ENCODE measurements at regions not wholly inside any gene's neighbourhood (a gene's known extent, or its start where the extent isn't known, plus 50 kb on each side); places are given as distances from the start of the nearest gene placed in this dataset.

- intact Hi-C loops (cut with micrococcal nuclease; ENCODE audit: unreplicated experiment): loop anchor here (10.0 kb wide), 1 partner anchor 323 kb away; no protein-coding TSS in a partner anchor
Observed at GRCh38 chr10:109451879-109452278, 471.4 kb downstream of the XPNPEP1 start.

GRCh38 chr10:109450702-109451101, 472.6 kb downstream of the XPNPEP1 start:
- H3K4me3 Mint-ChIP-seq (ENCODE audit: unreplicated experiment): no peak overlapping the region
- no peaks in the 10 kb centered on the region for H3K27me3 Mint-ChIP-seq (ENCODE audit: insufficient read depth, unreplicated experiment)
- no peaks in the 10 kb centered on the region for H3K9me3 Mint-ChIP-seq (ENCODE audit: unreplicated experiment)
- no peak for DNase-seq
- H3K36me3 Mint-ChIP-seq (ENCODE audit: insufficient read depth, unreplicated experiment): no peaks in the 10 kb centered on the region
- intact Hi-C loops (cut with micrococcal nuclease; ENCODE audit: unreplicated experiment): loop anchor here (10.0 kb wide), 1 partner anchor 324 kb away; no protein-coding TSS in a partner anchor
- no peak for TF ChIP-seq CTCF (IDR thresholded peaks at IDR 0.05; ENCODE audit: insufficient read depth in 1 of 2, low read depth in 1 of 2, low read length in 1 of 2, severe bottlenecking in 1 of 2, unreplicated experiment in 1 of 2)
- no peak overlapping the region for H3K27ac Mint-ChIP-seq (ENCODE audit: unreplicated experiment)
- H3K4me1 ChIP-seq: no peaks in the 10 kb centered on the region
- peaks cover 10% of the 10 kb centered on the region for H3K4me1 Mint-ChIP-seq (ENCODE audit: low read depth, unreplicated experiment)
- no peak overlapping the region for H3K4me3 ChIP-seq (ENCODE audit: low read depth, low read length)
- ChIA-PET POLR2A (no interaction called here), CTCF (no interaction called here)
- no TSS peak for BruUV-seq (replicated peaks)
- H3K27me3 ChIP-seq (replicated peaks; ENCODE audit: control insufficient read depth, insufficient read depth, low read length): no peaks in the 10 kb centered on the region
- no peaks in the 10 kb centered on the region for H3K36me3 ChIP-seq (ENCODE audit: control insufficient read depth, insufficient read depth, low read length)
- no peaks in the 10 kb centered on the region for H3K9me3 ChIP-seq

More at GRCh38 chr10:109451879-109452278, 471.4 kb downstream of the XPNPEP1 start:
- Mint-ChIP-seq H3K27me3 (ENCODE audit: insufficient read depth, unreplicated experiment) (no peaks in the 10 kb centered on the region), H3K27ac (ENCODE audit: unreplicated experiment) (no peak overlapping the region), H3K9me3 (ENCODE audit: unreplicated experiment) (no peaks in the 10 kb centered on the region), H3K4me1 (ENCODE audit: low read depth, unreplicated experiment) (peaks cover 10% of the 10 kb centered on the region), H3K4me3 (ENCODE audit: unreplicated experiment) (no peak overlapping the region), H3K36me3 (ENCODE audit: insufficient read depth, unreplicated experiment) (no peaks in the 10 kb centered on the region)
- no peak for DNase-seq
- TF ChIP-seq CTCF (IDR thresholded peaks at IDR 0.05; ENCODE audit: insufficient read depth in 1 of 2, low read depth in 1 of 2, low read length in 1 of 2, severe bottlenecking in 1 of 2, unreplicated experiment in 1 of 2): no peak
- H3K4me3 ChIP-seq (ENCODE audit: low read depth, low read length): no peak overlapping the region
- H3K4me1 ChIP-seq: no peaks in the 10 kb centered on the region
- ChIA-PET CTCF (no interaction called here), POLR2A (no interaction called here)
- H3K27me3 ChIP-seq (replicated peaks; ENCODE audit: control insufficient read depth, insufficient read depth, low read length): no peaks in the 10 kb centered on the region
- H3K36me3 ChIP-seq (ENCODE audit: control insufficient read depth, insufficient read depth, low read length): no peaks in the 10 kb centered on the region
- no TSS peak for BruUV-seq (replicated peaks)
- no peaks in the 10 kb centered on the region for H3K9me3 ChIP-seq

- Mint-ChIP-seq H3K9me3 (ENCODE audit: unreplicated experiment) (no peaks in the 10 kb centered on the region), H3K4me3 (ENCODE audit: unreplicated experiment) (no peak overlapping the region), H3K27me3 (ENCODE audit: insufficient read depth, unreplicated experiment) (no peaks in the 10 kb centered on the region), H3K27ac (ENCODE audit: unreplicated experiment) (no peak overlapping the region), H3K36me3 (ENCODE audit: insufficient read depth, unreplicated experiment) (no peaks in the 10 kb centered on the region), H3K4me1 (ENCODE audit: low read depth, unreplicated experiment) (no peaks in the 10 kb centered on the region)
- DNase-seq: no peak
- TF ChIP-seq CTCF (IDR thresholded peaks at IDR 0.05; ENCODE audit: insufficient read depth in 1 of 2, low read depth in 1 of 2, low read length in 1 of 2, severe bottlenecking in 1 of 2, unreplicated experiment in 1 of 2): no peak
- H3K4me1 ChIP-seq: no peaks in the 10 kb centered on the region
- no peaks in the 10 kb centered on the region for H3K36me3 ChIP-seq (ENCODE audit: control insufficient read depth, insufficient read depth, low read length)
- intact Hi-C loops (cut with micrococcal nuclease; ENCODE audit: unreplicated experiment): no loop called here
- no TSS peak for BruUV-seq (replicated peaks)
- POLR2A ChIA-PET: no interaction called here
- H3K4me3 ChIP-seq (ENCODE audit: low read depth, low read length): no peak overlapping the region
- CTCF ChIA-PET: no interaction called here
- H3K9me3 ChIP-seq: no peaks in the 10 kb centered on the region
- H3K27me3 ChIP-seq (replicated peaks; ENCODE audit: control insufficient read depth, insufficient read depth, low read length): no peaks in the 10 kb centered on the region
Observed at GRCh38 chr10:109433434-109433833, 489.9 kb downstream of the XPNPEP1 start.
